SU-DHL-6 (cell line): ENCODE measurements at regions not wholly inside any gene's neighbourhood (a gene's known extent, or its start where the extent isn't known, plus 50 kb on each side); places are given as distances from the start of the nearest gene placed in this dataset.

Experiments
- H2AFZ ChIP-seq: fragments of 200-600 bp; sonication (generic); 2 replicates; pipeline ENCODE4 v1.6.1; 2014; ENCODE audit warnings: low read depth, mild to moderate bottlenecking, moderate library complexity, mixed read lengths, antibody characterized with exemption, low read length; ENCODE audit not compliant: severe bottlenecking
- H3F3A ChIP-seq: fragments of 200-600 bp; shearing (Covaris generic); 2 replicates; pipeline ENCODE4 v1.6.0; 2016; ENCODE audit warnings: antibody characterized with exemption, mild to moderate bottlenecking; ENCODE audit not compliant: insufficient read depth
- H3K27ac ChIP-seq: fragments of 200-600 bp; sonication (generic); 2 replicates; pipeline ENCODE4 v1.5.1; 2016; ENCODE audit warnings: low read depth, mild to moderate bottlenecking, low read length, moderate library complexity, mixed read lengths
- H3K27me3 ChIP-seq: fragments of 200-600 bp; sonication (generic), shearing (Covaris generic); 2 replicates; pipeline ENCODE4 v1.6.0; 2014; ENCODE audit warnings: mild to moderate bottlenecking, low read length
- H3K36me3 ChIP-seq: fragments of 200-600 bp; sonication (generic); 2 replicates; pipeline ENCODE4 v1.6.1; 2014; ENCODE audit warnings: mild to moderate bottlenecking, low read length, mixed read lengths
- H3K4me2 ChIP-seq: fragments of 300-600, 200-600 bp; shearing (Covaris generic), sonication (generic); 2 replicates; pipeline ENCODE4 v1.6.0; 2014; ENCODE audit warnings: low read length, low read depth, mild to moderate bottlenecking; ENCODE audit not compliant: poor library complexity, severe bottlenecking
- H3K4me3 ChIP-seq: fragments of 200-600 bp; sonication (generic); 2 replicates; pipeline ENCODE4 v1.5.1; 2014; ENCODE audit warnings: antibody characterized with exemption, low read length, mild to moderate bottlenecking, mixed read lengths; ENCODE audit not compliant: insufficient read depth, poor library complexity, severe bottlenecking
- H3K79me2 ChIP-seq: fragments of 200-600 bp; sonication (generic); 2 replicates; pipeline ENCODE4 v1.6.1; 2014; ENCODE audit warnings: mild to moderate bottlenecking, low read length, moderate library complexity; ENCODE audit not compliant: insufficient read depth
- H3K9ac ChIP-seq: fragments of 200-600 bp; sonication (generic); 2 replicates; pipeline ENCODE4 v1.7.0; 2014; ENCODE audit warnings: mild to moderate bottlenecking, low read length
- H3K9me2 ChIP-seq: fragments of 200-600 bp; sonication (generic); replicated peaks from 2 replicates; pipeline ENCODE4 v1.6.1; 2014; ENCODE audit warnings: low read length; ENCODE audit not compliant: insufficient read depth
- H3K9me3 ChIP-seq: fragments of 200-600 bp; sonication (generic); 2 replicates; pipeline ENCODE4 v1.6.1; 2014; ENCODE audit warnings: low read length, mixed read lengths; ENCODE audit not compliant: insufficient read depth
- H4K20me1 ChIP-seq: fragments of 200-600 bp; sonication (generic); 2 replicates; pipeline ENCODE4 v1.6.1; 2014; ENCODE audit warnings: low read depth, mild to moderate bottlenecking, antibody characterized with exemption, low read length, moderate library complexity, mixed read lengths
- EZH2phosphoT487 ChIP-seq: fragments of 200-600 bp; sonication (generic), shearing (Covaris generic); conservative IDR thresholded peaks from 2 replicates; pipeline ENCODE4 v1.6.1; 2018; ENCODE audit warnings: mild to moderate bottlenecking, antibody characterized with exemption, low read length, moderate library complexity, mixed read lengths
- TF ChIP-seq, protein P1 (sequence below): fragments of 200-600 bp; sonication (generic); IDR thresholded peaks from one replicate; pipeline ENCODE4 v1.5.1; 2017; ENCODE audit warnings: antibody characterized with exemption, mild to moderate bottlenecking, low read length, moderate library complexity; ENCODE audit not compliant: insufficient read depth, poor library complexity, severe bottlenecking

DNA sequence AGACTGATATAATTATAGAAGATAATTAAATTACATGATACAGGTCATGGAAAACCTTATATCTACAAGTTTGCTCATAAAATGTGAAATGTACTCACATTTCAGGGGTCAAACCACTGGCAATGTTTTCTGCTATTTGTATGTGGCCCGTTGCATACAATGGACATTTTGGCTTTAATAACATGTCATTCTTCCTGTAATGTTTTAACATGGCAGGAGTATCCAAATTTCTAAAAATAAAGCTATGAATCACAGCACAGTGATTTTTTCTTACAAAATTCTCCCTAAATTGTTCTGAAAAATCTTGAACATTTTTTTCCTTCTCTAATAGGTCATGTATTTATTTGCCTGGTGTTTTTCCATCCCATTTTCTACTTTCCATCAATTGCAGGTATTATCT, 305.7 kb downstream of the SMOC2 start:
- no peaks in the 10 kb centered on the region for H3K9me3 ChIP-seq
- no peaks in the 10 kb centered on the region for H3K27me3 ChIP-seq
- H4K20me1 ChIP-seq: no peaks in the 10 kb centered on the region
- TF ChIP-seq, protein P1, sequence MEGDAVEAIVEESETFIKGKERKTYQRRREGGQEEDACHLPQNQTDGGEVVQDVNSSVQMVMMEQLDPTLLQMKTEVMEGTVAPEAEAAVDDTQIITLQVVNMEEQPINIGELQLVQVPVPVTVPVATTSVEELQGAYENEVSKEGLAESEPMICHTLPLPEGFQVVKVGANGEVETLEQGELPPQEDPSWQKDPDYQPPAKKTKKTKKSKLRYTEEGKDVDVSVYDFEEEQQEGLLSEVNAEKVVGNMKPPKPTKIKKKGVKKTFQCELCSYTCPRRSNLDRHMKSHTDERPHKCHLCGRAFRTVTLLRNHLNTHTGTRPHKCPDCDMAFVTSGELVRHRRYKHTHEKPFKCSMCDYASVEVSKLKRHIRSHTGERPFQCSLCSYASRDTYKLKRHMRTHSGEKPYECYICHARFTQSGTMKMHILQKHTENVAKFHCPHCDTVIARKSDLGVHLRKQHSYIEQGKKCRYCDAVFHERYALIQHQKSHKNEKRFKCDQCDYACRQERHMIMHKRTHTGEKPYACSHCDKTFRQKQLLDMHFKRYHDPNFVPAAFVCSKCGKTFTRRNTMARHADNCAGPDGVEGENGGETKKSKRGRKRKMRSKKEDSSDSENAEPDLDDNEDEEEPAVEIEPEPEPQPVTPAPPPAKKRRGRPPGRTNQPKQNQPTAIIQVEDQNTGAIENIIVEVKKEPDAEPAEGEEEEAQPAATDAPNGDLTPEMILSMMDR: no peak
- TF ChIP-seq EZH2phosphoT487: no peak
- H3K4me2 ChIP-seq: no peak overlapping the region
- no peak overlapping the region for H3K27ac ChIP-seq
- H3K36me3 ChIP-seq: no peaks in the 10 kb centered on the region
- no peak overlapping the region for H3K9ac ChIP-seq
- H3K79me2 ChIP-seq: no peaks in the 10 kb centered on the region
- H2AFZ ChIP-seq: no peak overlapping the region
- no peaks in the 10 kb centered on the region for H3K9me2 ChIP-seq
- no peaks in the 10 kb centered on the region for H3F3A ChIP-seq
- no peak overlapping the region for H3K4me3 ChIP-seq

GRCh38 chr6:168746013-168746412, 305.0 kb downstream of the SMOC2 start:
- no peaks in the 10 kb centered on the region for H3K9me3 ChIP-seq
- H4K20me1 ChIP-seq: no peaks in the 10 kb centered on the region
- H3K79me2 ChIP-seq: no peaks in the 10 kb centered on the region
- no peaks in the 10 kb centered on the region for H3K36me3 ChIP-seq
- no peak overlapping the region for H3K4me2 ChIP-seq
- no peaks in the 10 kb centered on the region for H3K27me3 ChIP-seq
- no peak overlapping the region for H3K27ac ChIP-seq
- no peak overlapping the region for H3K4me3 ChIP-seq
- H3K9me2 ChIP-seq: no peaks in the 10 kb centered on the region
- no peak overlapping the region for H2AFZ ChIP-seq
- no peaks in the 10 kb centered on the region for H3F3A ChIP-seq
- TF ChIP-seq, protein P1: no peak
- no peak for TF ChIP-seq EZH2phosphoT487
- H3K9ac ChIP-seq: no peak overlapping the region

- no peak overlapping the region for H3K4me2 ChIP-seq
- H3K27me3 ChIP-seq: no peaks in the 10 kb centered on the region
- no peak overlapping the region for H3K27ac ChIP-seq
- H3K9me2 ChIP-seq: no peaks in the 10 kb centered on the region
- H3K79me2 ChIP-seq: no peaks in the 10 kb centered on the region
- no peaks in the 10 kb centered on the region for H3K9me3 ChIP-seq
- H3K36me3 ChIP-seq: no peaks in the 10 kb centered on the region
- H3K9ac ChIP-seq: no peak overlapping the region
- TF ChIP-seq, protein P1: no peak
- no peak for TF ChIP-seq EZH2phosphoT487
- no peaks in the 10 kb centered on the region for H3F3A ChIP-seq
- H2AFZ ChIP-seq: no peak overlapping the region
- H4K20me1 ChIP-seq: no peaks in the 10 kb centered on the region
- H3K4me3 ChIP-seq: no peak overlapping the region
Measured at GRCh38 chr6:168744861-168745260, 303.9 kb downstream of the SMOC2 start.
